K562 (cell line): ENCODE measurements at regions not wholly inside any gene's neighbourhood (a gene's known extent, or its start where the extent isn't known, plus 50 kb on each side); places are given as distances from the start of the nearest gene placed in this dataset.

Experiments used
- ATAC-seq: fragments of 200-7000 bp; cut with Tn5 transposase; 3 replicates; pipeline ENCODE4 v1.9.1; 2020; ENCODE audit warnings: moderate library complexity
- BruUV-seq: library from RNA; stranded (reverse); fragments of 400-500 nt; replicated peaks from 2 replicates; lab custom pipeline; 2021; lab: Mats Ljungman, UMichigan
- CTCF ChIA-PET: fragments of 300-600 bp; formaldehyde crosslinking; extraction: SDS; loops from one replicate; lab custom pipeline; 2021; ENCODE audit warnings: low intra/inter-chr PET ratio; lab: Yijun Ruan, JAX
- POLR2A ChIA-PET: fragments of 300-600, 350-650 bp; sonication (Branson Sonifier 250); formaldehyde crosslinking; extraction: SDS; loops from one replicate; lab custom pipeline; 2021; ENCODE audit warnings: antibody characterized with exemption, inconsistent platforms; lab: Yijun Ruan, JAX
- DNase-seq, 4 experiments: peaks; one replicate each; pipeline versions ENCODE4 v3.0.0 to v3.0.0-alpha.2; 2011 to 2018; ENCODE audit warnings: low spot score in 3 of 4, mixed read lengths in 3 of 4; ENCODE audit errors: extremely low read depth in 1 of 4
- FAIRE-seq: peaks from 2 replicates; lab custom pipeline; 2011; peaks lifted over from hg19 to GRCh38; lab: Jason Lieb, UNC
- H2AFZ ChIP-seq: 2 replicates; pipeline ENCODE4 v1.6.0; 2011; ENCODE audit warnings: low read depth, low read length, control low read depth, inconsistent platforms
- H3K27ac ChIP-seq: fragments of 200-600 bp; 3 replicates; pipeline ENCODE4 v1.8.0; 2011; ENCODE audit warnings: low read depth, mild to moderate bottlenecking, control low read depth, inconsistent platforms, low read length, moderate library complexity, mixed read lengths; ENCODE audit errors: extremely low read depth
- H3K27me3 ChIP-seq, 2 experiments: fragments of 300-600 bp in 1 of 2; 2 replicates in 1 of 2; 3 replicates in 1 of 2; pipeline versions ENCODE4 v1.6.0 to v1.8.0; 2011; ENCODE audit warnings: inconsistent platforms in 2 of 2, low read length in 2 of 2, mild to moderate bottlenecking in 1 of 2, mixed read lengths in 1 of 2, moderate library complexity in 1 of 2; ENCODE audit not compliant: control insufficient read depth in 2 of 2, insufficient read depth in 2 of 2
- H3K36me3 ChIP-seq: fragments of 300-600 bp; 3 replicates; pipeline ENCODE4 v1.8.0; 2011; ENCODE audit warnings: mild to moderate bottlenecking, low read length, inconsistent platforms; ENCODE audit not compliant: control insufficient read depth, insufficient read depth
- H3K4me1 ChIP-seq, 2 experiments: fragments of 200-600 bp in 1 of 2; replicated peaks in 1 of 2; 2 replicates in 1 of 2; 3 replicates in 1 of 2; pipeline versions ENCODE4 v1.5.1 to v1.8.0; 2011; ENCODE audit warnings: inconsistent platforms in 2 of 2, low read length in 2 of 2, mild to moderate bottlenecking in 1 of 2, mixed read lengths in 1 of 2, moderate library complexity in 1 of 2; ENCODE audit not compliant: control insufficient read depth in 2 of 2, insufficient read depth in 2 of 2
- H3K4me2 ChIP-seq: 2 replicates; pipeline ENCODE4 v1.6.1; 2011; ENCODE audit warnings: low read length, control low read depth, inconsistent platforms, mixed read lengths; ENCODE audit not compliant: insufficient read depth
- H3K4me3 ChIP-seq: fragments of 200-600 bp; sonication (generic), shearing (Covaris generic); 2 replicates; pipeline ENCODE4 v1.5.1; 2016; ENCODE audit warnings: control low read depth, inconsistent platforms
- H3K79me2 ChIP-seq: fragments of 200-600 bp; 3 replicates; pipeline ENCODE4 v1.8.0; 2011; ENCODE audit warnings: low read length, inconsistent platforms; ENCODE audit not compliant: control insufficient read depth, insufficient read depth
- H3K9ac ChIP-seq, 2 experiments: 2 replicates each; pipeline versions ENCODE4 v1.6.0 to v1.6.1; 2011; ENCODE audit warnings: low read depth in 2 of 2, low read length in 2 of 2, control low read depth in 1 of 2, inconsistent platforms in 1 of 2, mild to moderate bottlenecking in 1 of 2, mixed read lengths in 1 of 2; ENCODE audit not compliant: insufficient read depth in 1 of 2
- H3K9me1 ChIP-seq: one replicate; pipeline ENCODE4 v1.6.0; 2011; ENCODE audit warnings: inconsistent platforms, mild to moderate bottlenecking, low read length, moderate library complexity; ENCODE audit not compliant: control insufficient read depth, insufficient read depth
- H3K9me3 ChIP-seq: replicated peaks from 2 replicates; pipeline ENCODE4 v1.5.1; 2011; ENCODE audit warnings: low read depth, low read length, inconsistent platforms; ENCODE audit not compliant: control insufficient read depth, insufficient read depth
- H4K20me1 ChIP-seq: replicated peaks from 2 replicates; pipeline ENCODE4 v1.6.1; 2011; ENCODE audit warnings: low read length, inconsistent platforms, mixed read lengths; ENCODE audit not compliant: control insufficient read depth, insufficient read depth
- FIP1L1 ChIP-seq: fragments of 200-400 bp; formaldehyde crosslinking; IDR thresholded peaks from 2 replicates; pipeline ENCODE4 v1.6.1; 2018; ENCODE audit warnings: mild to moderate bottlenecking, low read depth, low read length; ENCODE audit not compliant: poor library complexity, severe bottlenecking
- HCFC1 ChIP-seq: IDR thresholded peaks from 2 replicates; pipeline ENCODE4 v1.6.1; 2012; ENCODE audit warnings: low read depth, low read length, improper control_type of control experiment
- MXD1 ChIP-seq: fragments of 250-450 bp; sonication (Bioruptor Pico); IDR thresholded peaks from 2 replicates; pipeline ENCODE4 v1.8.0; 2021; ENCODE audit warnings: borderline replicate concordance, mild to moderate bottlenecking, moderate library complexity; ENCODE audit not compliant: poor library complexity, severe bottlenecking
- NFIC ChIP-seq: fragments of 450-650 bp; IDR thresholded peaks from 2 replicates; pipeline ENCODE4 v1.6.1; 2017; ENCODE audit warnings: mild to moderate bottlenecking, inconsistent platforms
- POLR2H ChIP-seq: IDR thresholded peaks from 2 replicates; pipeline ENCODE4 v1.6.1; 2016; ENCODE audit warnings: missing genetic modification characterization, low read depth, mild to moderate bottlenecking, control low read depth, missing compliant biosample characterization, moderate library complexity
- SPI1 ChIP-seq: IDR thresholded peaks from 2 replicates; pipeline ENCODE4 v1.6.1; 2011; ENCODE audit warnings: low read depth, low read length, control low read depth, borderline replicate concordance
- ZFPM2 ChIP-seq: fragments of 250-450 bp; sonication (Bioruptor Pico); IDR thresholded peaks from 2 replicates; pipeline ENCODE4 v1.5.1; 2022; ENCODE audit warnings: mild to moderate bottlenecking
- WGBS: fragments of 100-300 bp; shearing (Covaris generic); methylation state at CpG from one replicate; pipeline ENCODE4 v1.1.6; 2016; ENCODE audit warnings: low coverage, mixed read lengths; ENCODE audit not compliant: insufficient coverage; ENCODE audit errors: missing lambda C conversion rate; 5-methylcytosine and 5-hydroxymethylcytosine counted together
- in situ Hi-C: fragments of 300-500 bp; cut with MboI; formaldehyde crosslinking; loops from 4 replicates; pipeline ENCODE4 v1.15.0; 2018; ENCODE audit warnings: inconsistent platforms, mixed read lengths
- intact Hi-C: fragments of 100-400 bp; cut with micrococcal nuclease; formaldehyde crosslinking; loops from 2 replicates; pipeline ENCODE4 v1.14.2; 2022
- TF ChIP-seq, protein P1 (sequence below): fragments of 450-650 bp; IDR thresholded peaks from 2 replicates; pipeline ENCODE4 v1.6.1; 2016; ENCODE audit warnings: missing biosample characterization, missing genetic modification characterization
- TF ChIP-seq, protein P2 (sequence below): sonication (generic); formaldehyde crosslinking; IDR thresholded peaks from 2 replicates; pipeline ENCODE4 v1.8.1; 2023; ENCODE audit warnings: missing genetic modification reagents, mild to moderate bottlenecking, borderline replicate concordance

DNA sequence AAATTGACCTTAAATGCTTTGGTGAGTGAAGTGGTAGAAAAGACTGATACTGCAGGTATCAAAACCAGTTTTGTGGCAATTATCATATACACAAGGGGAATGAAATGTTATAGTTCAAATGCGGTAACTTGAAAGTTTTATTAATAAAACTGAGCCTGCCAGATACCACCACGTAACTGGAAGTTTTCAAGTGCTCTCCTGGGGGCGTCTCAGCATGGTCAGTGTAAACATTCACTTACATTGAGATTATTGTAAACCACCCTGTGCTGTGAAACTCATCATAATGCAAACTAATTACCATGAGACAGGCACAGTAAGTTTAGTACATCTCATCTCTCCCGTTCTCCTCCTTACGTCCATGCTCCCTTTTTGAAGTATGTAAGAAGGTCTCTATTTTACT is 280.7 kb upstream of the FAR2 start:
- CTCF ChIA-PET, result no interaction called here
- Histone ChIP-seq H3K27ac (no peak overlapping the region), H3K4me1 (no peaks in the 10 kb centered on the region), H3K4me2 (no peak overlapping the region), H2AFZ (no peak overlapping the region), H3K36me3 (no peaks in the 10 kb centered on the region), H3K79me2 (no peaks in the 10 kb centered on the region), H3K27me3 (no peaks in the 10 kb centered on the region), H3K4me3 (no peak overlapping the region), H4K20me1 (no peaks in the 10 kb centered on the region), H3K9me1 (no peaks in the 10 kb centered on the region), H3K9me3 (no peaks in the 10 kb centered on the region), H3K9ac (no peak overlapping the region)
- TF ChIP-seq HCFC1, result no peak
- TF ChIP-seq POLR2H, result no peak
- no peak for TF ChIP-seq NFIC
- no peak for TF ChIP-seq FIP1L1
- no peak for TF ChIP-seq ZFPM2
- TF ChIP-seq, protein P1, sequence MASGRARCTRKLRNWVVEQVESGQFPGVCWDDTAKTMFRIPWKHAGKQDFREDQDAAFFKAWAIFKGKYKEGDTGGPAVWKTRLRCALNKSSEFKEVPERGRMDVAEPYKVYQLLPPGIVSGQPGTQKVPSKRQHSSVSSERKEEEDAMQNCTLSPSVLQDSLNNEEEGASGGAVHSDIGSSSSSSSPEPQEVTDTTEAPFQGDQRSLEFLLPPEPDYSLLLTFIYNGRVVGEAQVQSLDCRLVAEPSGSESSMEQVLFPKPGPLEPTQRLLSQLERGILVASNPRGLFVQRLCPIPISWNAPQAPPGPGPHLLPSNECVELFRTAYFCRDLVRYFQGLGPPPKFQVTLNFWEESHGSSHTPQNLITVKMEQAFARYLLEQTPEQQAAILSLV (tag), result no peak
- TF ChIP-seq MXD1 (CRISPR knock-in tag), result no peak
- no peak for TF ChIP-seq SPI1
- TF ChIP-seq, protein P2, sequence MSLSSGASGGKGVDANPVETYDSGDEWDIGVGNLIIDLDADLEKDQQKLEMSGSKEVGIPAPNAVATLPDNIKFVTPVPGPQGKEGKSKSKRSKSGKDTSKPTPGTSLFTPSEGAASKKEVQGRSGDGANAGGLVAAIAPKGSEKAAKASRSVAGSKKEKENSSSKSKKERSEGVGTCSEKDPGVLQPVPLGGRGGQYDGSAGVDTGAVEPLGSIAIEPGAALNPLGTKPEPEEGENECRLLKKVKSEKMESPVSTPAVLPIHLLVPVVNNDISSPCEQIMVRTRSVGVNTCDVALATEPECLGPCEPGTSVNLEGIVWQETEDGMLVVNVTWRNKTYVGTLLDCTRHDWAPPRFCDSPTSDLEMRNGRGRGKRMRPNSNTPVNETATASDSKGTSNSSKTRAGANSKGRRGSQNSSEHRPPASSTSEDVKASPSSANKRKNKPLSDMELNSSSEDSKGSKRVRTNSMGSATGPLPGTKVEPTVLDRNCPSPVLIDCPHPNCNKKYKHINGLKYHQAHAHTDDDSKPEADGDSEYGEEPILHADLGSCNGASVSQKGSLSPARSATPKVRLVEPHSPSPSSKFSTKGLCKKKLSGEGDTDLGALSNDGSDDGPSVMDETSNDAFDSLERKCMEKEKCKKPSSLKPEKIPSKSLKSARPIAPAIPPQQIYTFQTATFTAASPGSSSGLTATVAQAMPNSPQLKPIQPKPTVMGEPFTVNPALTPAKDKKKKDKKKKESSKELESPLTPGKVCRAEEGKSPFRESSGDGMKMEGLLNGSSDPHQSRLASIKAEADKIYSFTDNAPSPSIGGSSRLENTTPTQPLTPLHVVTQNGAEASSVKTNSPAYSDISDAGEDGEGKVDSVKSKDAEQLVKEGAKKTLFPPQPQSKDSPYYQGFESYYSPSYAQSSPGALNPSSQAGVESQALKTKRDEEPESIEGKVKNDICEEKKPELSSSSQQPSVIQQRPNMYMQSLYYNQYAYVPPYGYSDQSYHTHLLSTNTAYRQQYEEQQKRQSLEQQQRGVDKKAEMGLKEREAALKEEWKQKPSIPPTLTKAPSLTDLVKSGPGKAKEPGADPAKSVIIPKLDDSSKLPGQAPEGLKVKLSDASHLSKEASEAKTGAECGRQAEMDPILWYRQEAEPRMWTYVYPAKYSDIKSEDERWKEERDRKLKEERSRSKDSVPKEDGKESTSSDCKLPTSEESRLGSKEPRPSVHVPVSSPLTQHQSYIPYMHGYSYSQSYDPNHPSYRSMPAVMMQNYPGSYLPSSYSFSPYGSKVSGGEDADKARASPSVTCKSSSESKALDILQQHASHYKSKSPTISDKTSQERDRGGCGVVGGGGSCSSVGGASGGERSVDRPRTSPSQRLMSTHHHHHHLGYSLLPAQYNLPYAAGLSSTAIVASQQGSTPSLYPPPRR, result no peak
- DNase-seq (no peak), ATAC-seq (no peak), FAIRE-seq (no peak)
- 0% methylated on average over 5 of the region's 5 CpGs for whole genome bisulfite sequencing
- POLR2A ChIA-PET, result interaction anchor here (0.6 kb wide), 1 partner anchor 407 kb away, joined by 3 read pairs; no protein-coding TSS in a partner anchor
- intact Hi-C loops (no loop called here), in situ Hi-C loops (no loop called here)
- no TSS peak for BruUV-seq
